Raji (cell line): ENCODE measurements at regions not wholly inside any gene's neighbourhood (a gene's known extent, or its start where the extent isn't known, plus 50 kb on each side); places are given as distances from the start of the nearest gene placed in this dataset.

Experiments used
- POLR2A ChIP-seq: IDR thresholded peaks from 2 replicates; pipeline ENCODE4 v1.6.1; 2011; ENCODE audit warnings: low read depth, low read length, control low read depth; ENCODE audit not compliant: insufficient read depth

DNA sequence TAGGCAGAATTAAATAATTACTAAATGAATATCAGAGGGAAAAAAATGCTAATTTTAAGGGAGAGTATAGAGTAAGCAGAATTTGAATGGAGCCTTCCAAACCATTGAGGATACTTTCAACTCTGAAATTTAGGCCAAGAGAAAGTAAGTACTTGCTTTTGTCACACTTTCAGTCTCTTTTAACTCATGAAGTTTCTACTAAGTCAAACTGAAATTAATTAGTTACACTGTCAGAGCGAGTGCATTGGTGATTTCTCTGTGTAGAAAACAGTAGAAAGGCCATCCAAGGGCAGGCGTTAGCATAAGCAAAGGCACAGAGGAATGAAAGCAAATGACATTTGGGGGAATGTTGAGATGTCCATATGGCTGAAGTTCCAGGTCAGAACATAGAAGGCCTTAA is 92.9 kb downstream of the PLEKHG1 start:
- no peak for TF ChIP-seq POLR2A

DNA sequence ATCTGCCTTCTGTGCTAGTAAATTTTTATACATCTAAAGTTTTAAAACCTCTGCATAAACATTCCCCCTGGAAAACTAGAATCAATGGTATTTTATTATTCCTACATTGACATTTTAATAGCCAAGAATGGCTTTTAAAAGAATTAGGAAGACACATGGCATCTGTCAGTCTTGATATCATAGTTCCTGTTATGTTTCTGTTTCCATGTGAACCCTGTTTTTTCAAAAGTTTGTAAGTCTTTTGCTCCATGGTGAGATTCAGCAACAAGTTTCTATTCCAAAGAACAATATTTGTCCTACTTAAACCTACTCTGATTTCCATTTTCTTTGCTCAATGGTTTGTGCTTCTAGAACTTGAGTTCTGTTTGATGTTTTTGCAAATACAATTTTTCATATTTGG is 95.2 kb downstream of the PLEKHG1 start:
- TF ChIP-seq POLR2A, result no peak

DNA sequence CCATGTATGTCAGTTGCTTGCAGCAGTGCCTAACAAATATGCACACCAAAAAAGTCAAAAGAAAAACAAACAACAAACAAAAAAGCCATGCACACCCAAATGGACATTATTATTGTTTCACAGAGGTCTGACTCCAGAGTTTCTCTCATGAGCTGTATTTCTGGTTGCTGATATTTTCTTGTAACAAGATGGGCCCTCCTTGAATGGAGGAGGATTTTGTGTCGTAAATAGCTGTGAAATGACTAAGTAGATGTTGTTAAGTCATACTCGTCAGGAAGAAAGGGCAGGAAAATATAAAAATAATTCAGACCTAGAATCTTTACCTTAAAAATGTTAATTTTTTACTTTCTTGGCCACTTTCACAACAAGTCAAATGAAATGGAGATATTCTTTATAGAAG is 96.0 kb downstream of the PLEKHG1 start:
- TF ChIP-seq POLR2A, result no peak

DNA sequence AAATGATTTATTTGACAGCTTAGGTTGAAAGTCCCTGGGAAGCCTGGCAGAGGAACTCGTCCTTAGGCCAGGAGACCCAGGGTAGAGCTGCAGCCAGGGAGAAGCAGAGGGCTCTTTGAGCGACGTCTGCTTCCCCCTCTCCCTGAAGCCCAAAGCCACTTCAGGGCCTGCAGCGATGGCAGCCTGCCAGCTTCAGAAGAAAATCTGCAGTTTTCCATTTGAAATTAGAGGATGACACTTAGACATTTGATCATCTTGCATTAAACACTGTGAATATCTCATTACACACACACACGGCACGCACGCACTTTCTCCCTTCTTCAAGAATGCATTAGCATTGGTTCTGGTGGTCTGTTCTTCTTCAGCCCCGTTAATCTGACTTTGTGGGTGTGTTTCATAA is 96.5 kb downstream of the PLEKHG1 start:
- TF ChIP-seq POLR2A, result no peak

DNA sequence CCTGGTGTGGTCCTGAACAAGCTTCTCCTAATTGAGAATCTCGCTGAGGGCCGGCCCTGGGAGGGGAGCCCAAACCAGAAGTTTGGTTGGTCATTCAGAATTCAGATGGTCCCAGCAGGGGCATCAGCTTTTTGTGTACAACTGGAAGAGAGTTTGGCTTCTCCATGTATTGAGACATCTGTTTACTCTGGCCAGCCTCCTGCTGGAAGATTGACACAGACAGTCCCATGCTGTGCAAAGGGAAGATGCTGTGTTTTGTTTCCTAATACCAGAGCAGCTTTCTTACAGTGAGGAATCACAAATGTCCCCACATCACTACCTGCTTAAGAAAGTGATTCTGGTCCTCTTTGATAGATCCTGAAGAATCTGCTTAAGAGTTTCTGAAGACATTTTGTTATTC is 97.8 kb downstream of the PLEKHG1 start:
- TF ChIP-seq POLR2A, result no peak

DNA sequence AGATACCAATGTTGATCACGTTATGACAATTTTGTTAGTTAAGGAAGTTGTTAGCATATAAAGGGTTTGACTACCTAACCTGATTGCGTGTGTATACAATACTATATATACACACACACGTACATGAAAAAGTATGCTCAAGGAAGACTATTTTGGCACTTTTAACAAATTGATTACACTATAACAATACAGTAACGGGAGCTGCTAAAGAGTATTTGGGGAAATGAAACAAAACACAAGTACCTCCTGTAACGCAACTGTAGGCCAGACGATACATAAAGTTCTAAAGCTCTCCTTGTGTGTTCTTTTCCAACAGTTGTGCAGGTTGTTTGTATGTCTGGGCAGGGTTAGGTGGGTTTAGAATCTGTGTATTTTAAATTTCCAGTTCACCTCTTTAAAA is 98.7 kb downstream of the PLEKHG1 start:
- no peak for TF ChIP-seq POLR2A

DNA sequence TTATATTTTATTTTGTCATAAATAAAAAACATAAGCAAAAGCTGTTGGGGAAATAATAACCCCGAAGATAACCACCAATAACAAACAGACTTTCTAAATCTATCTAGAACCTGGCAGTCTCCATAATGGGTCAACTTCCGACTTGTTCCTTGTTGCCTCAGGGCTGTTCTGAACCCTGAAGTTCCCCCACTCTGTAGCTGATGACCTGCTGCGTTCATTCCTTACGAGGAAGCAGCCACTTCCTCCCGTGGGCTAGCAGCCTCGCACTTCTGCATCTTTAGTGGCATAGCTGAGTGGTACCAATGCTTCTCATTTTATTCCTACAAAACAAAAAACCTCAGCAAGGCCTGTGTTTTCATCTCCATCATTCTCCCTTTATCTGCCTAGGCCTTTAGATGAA is 103.0 kb downstream of the PLEKHG1 start:
- TF ChIP-seq POLR2A, result no peak

DNA sequence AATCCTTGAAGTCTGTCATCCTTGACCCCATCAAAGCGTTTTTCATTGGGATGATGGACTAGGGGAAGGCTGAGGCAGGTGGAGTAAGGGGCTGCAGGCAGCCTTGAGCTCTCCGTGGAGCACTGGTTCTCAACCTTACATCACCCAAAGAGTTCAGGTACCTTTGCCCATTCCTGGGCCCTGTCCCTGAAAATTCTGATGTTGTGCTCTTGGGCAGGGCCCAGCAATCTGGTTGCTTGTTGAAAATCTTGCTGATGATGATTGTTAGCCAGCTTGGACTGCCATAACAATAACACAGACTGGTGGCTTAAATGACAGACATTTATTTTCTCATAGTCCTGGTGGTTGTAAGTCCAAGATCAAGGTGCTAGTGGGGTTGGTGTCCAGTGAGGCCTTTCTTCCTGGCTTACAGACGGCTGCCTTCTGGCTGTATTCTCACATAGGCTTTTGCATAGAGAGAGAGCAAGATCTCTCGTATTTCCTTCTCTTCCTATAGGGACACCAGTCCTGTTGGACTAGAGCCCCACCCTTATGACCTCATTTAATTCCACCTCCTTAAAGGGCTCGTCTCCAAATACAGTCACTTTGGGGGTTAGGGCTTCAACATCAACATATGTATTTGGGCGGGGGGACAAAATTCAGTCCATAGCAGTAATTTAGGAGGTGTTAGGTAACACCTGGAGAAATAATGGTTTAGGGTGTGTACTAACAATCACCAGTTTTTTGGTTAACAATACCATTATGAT is 104.9 kb downstream of the PLEKHG1 start:
- no peak for TF ChIP-seq POLR2A

DNA sequence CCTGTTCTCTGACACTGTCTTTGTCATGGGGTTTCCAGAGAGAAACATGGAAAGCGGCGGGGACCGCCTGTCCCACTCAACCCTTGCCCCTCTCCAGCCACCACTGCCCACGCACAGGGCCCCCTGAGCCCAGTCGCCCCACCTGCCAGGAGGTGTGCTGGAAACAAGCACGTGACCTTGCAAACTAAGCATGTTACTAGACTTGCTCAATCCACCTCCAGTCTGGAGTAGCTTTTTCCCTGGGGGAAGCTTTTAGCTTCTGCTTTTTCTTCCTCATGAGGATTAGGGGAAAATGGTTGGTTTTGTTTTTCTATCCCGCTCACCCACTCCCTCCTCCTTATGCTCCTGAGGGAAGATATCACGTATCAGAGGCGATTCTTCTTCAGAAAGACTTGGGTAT is 105.7 kb downstream of the PLEKHG1 start:
- TF ChIP-seq POLR2A, result no peak

DNA sequence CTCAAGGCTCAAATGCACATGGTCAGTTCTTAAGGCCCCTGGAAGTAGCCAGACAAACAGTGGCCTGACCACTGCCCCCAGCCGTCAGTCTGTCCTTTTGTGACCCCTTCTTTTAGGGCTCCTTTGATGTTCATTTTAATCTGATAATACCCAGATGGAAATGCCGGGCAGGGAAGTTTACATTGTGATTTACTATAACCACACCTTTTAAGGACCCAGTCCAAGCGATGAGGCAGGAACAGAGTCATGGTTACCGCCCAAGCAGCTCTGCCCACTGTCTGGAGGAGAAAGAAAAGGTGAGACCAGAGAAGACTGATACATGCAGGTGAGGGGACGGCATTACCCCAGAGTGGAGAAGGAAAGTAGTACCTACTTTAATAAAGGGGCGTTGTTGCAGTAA is 110.6 kb downstream of the PLEKHG1 start:
- no peak for TF ChIP-seq POLR2A

DNA sequence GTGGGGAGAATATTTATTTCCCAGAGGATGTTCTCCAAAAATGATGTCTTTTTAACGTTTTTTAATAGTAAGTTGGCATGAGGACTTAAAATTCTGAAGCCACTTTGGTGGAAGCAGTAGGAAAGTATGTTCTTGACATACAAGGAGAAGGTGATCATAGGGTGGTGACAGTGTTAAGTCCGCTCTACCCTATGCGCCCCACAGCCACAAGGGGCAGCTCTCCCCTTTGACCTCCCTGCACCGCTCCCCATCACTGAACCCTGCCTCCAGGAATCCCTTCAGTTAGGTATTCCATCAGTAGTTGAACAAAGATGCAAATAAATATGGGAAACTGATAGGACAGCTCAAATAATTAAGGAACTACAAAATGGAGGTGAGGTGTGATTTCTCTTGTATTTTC is 111.4 kb downstream of the PLEKHG1 start:
- TF ChIP-seq POLR2A, result no peak

DNA sequence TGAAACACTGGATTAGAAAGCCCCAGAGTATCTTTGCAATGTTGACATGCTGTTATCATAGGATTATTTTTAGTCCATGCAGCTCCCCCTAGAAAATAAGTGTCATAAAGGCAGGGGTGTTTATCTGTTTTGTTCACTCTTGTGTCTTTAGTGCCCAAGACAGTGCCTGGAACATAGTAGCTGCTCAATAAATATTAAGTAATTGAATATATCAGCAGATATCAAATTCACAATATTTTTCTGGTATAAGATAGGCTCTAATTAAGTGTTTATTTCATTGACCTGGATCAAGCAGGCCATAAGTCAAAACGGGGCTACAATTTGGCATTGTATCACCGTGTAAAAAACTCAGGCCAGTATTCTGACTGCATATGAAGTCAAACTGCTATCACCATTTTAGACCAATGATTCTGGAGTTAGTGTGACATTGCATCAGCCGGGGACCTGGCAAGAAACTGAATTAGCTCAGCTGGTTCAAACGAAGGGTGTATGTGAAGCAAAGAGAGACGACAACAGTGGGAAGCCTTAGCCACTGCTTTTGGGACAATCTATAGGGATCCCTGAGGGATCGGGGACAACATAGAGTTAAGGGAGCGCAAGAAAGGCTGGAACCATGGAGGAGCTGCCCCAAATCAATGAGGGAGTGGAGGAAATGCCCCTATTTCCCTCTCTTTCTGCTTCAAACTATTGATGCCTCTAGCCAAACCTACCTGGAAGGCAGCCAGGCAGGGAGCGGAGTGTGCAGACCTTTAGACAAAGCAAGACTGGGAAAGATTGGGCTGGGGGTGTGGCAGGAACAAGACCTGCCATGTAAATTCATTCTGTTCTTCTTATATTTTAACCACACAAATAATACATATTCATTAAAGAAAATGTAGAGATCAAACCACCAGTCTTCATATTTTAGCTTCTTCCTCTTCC is 112.2 kb downstream of the PLEKHG1 start:
- TF ChIP-seq POLR2A, result no peak

DNA sequence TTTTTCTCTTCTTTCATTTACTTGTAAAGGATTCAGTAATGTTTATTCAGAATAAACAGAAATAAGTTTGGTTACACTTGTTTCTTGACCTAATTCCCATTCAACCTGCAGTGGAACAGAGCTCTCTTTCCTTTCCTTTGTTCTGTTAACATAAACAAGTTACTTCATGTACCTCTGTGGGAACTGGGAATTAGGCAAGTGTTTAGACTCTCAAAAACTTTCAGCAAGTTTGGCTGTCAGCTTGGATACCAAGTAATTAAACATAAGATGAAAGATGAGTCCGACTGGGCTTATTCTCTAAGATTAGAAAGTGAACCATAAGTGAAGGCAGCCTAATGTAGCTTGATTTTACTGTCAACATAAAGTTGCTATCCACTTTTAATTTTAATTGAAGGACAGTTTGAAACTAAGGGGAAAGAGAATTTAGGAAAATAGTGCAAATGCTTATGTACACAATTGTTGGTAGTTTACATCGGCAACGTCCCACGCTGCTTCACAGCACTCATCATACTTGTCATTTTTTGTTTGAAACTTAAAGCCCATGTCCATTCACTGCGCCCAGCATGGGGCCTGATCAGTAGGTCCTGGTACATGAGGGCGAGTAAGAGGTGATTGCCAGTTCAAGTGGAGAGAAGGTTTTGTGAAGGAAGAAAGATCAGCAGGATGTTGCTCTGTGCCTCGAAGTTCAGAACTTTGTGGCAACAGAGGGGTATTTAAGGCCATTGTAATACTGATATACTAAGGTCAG is 113.0 kb downstream of the PLEKHG1 start:
- no peak for TF ChIP-seq POLR2A

DNA sequence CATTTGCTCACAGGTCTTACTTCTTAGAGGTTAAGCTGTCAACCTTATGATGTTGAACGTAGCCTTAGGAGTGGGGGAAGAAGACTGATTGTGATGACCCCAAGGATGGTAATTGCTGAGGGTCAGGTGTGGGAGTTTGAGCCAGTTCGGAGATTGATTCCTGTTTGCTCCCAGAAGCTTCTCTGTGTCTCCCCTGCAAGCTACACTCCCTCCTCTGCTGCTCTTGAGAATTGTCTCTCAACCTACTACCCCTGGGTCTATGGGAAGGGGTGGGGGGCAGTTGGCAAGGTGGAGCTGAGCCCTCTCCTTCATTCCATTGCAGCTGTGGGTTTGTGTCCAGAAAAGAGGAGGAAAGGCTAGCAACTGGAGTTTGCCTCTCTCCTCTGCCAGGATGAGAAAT is 113.8 kb downstream of the PLEKHG1 start:
- TF ChIP-seq POLR2A, result no peak

DNA sequence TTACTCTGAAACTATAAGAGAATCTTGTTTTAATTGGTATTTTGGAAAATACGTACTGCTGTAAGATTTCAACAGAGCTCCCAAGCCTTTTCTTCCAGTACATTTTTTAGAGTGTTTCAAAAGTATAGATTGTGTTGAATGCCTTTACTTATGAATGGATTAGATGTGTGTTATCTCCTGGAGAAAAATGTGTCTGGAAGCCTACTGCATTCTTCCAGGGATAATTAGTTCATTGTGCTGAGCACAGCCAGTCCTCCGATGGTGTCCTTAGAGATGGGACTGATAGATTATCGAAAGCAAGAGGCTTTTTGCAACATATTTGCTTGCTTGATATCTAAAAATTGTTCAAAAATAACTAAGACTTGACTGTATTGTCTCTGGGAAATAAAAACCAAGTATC is 114.2 kb downstream of the PLEKHG1 start:
- no peak for TF ChIP-seq POLR2A

DNA sequence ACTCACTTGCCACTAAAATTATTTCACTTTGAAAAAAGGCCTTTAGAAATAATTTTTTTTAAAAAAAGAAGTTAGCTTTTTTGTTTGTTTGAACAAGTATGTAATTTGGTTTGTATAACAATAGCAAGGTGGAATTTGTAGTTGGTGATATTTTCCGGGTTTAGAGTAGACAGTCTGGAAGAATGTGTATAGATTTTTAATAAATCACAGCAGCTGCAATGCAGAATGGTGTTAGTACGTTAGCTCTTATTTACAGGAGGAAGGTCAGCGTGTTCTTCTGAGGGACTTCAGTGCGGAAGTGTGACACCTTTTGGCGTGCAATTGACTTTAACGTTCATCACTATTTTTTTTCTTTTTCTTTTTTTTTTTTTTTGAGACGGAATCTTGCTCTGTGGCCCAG is 115.4 kb downstream of the PLEKHG1 start:
- TF ChIP-seq POLR2A, result no peak

DNA sequence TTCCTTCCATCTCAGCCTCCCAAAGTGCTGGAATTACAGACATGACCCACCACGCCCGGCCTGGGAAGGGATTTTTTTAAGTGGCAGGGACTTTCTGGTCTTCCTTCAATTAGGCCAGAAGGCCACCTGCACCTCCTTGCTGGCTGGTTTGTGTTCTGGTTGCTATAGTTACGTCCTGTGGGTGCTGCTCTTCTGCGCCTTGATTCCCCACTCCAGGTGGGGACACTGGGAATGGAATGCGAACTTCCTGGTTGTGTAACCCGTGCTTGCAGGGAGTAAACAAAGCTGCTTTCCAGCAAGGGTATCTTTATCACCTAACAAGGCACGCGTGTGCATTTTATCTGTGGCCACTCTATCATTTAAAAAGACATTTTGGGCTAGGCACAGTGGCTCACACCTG is 117.7 kb downstream of the PLEKHG1 start:
- no peak for TF ChIP-seq POLR2A
